HG03342 (cell line): ENCODE measurements at regions not wholly inside any gene's neighbourhood (a gene's known extent, or its start where the extent isn't known, plus 50 kb on each side); places are given as distances from the start of the nearest gene placed in this dataset.
"Not testable (repeated sequence)": the region's sequence is repeated elsewhere in the genome, so short reads cannot be mapped to it uniquely, and the experiment has no call there.

Experiments used
- ATAC-seq: cut with Tn5 transposase; IDR thresholded peaks from one replicate; pipeline ENCODE4 v1.9.1; 2021; ENCODE audit warnings: mild to moderate bottlenecking, moderate library complexity; ENCODE audit not compliant: unreplicated experiment

DNA sequence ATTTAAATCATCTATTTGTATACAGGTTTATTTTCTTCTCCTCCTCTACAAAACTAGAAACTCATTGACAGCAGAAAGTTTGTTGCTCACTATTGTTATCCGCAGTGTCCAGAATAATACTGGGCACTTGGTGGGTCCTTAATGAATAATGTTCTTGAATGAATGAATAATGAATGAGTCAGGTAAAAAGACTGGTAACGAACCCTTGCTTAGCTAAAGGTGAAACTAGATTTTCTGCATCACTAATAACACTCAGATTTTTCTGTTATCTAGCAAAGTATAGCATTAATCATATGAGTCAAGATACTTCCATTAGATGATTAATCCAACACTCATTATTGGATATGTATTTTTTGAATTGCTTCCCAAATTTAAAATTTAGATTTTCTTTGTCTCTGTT, 953.2 kb downstream of the SORCS3 start:
- ATAC-seq = no peak

DNA sequence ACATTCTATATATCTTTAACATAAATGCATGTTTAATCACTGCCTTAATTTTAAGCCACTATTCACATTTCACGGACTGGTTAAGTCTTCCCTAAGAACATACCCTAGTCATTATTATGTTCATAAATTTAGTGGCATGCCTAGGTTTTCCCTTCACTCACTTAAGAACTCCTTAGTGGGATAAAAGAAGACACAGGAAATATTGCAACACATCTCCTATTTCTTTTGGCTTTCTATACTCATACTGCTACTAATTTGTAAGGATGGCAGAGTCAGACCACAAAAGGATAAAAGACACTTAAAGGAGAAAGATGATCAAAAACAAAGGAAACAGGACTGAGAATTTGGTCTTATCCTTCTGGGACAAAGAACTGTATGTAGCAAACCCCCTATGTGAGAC, 951.4 kb downstream of the SORCS3 start:
- no peak for ATAC-seq

- ATAC-seq = no peak
These were observed 945.5 kb downstream of the SORCS3 start for GRCh38 chr10:105586451-105587098.

GRCh38 chr10:105585753-105586152, 944.7 kb downstream of the SORCS3 start:
- no peak for ATAC-seq

DNA sequence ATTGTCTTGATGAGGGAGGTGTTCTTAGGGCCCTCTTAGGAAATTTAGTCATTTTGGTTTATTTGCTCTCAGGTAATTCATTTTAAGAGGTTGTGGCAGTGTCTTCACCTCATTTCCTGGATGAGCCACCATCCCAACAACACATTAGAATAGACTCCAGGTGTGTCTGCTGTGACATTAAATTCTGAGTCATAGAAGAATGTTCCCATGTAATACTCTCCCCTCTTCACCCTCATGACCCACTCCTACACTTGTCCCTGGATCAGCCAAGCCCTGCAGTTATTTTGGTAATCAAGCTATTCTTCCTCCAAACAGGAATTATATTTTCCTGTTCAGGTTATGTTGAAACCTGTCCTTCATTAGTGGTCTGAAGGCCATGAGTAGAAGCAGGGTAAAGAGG, 944.1 kb downstream of the SORCS3 start:
- ATAC-seq = no peak

DNA sequence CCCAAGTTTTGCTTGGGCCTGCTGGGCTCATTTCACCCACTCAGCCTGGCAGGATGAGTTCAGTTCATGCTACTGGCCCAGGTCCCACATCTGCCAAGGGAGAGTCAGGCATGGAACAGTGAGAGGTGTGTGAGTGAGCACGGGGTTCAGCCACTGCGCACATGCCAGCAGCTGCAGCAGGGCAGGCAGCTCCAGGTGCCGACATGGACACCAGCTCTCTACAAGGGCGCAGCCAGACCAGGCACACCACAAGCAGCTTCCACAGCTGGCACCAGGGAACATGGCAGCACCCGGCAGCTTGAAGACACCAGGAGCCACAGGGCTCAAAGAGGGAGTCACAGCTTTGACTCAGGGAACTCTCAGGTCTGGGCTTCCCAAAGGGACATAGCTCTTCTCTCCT, 938.0 kb downstream of the SORCS3 start:
- no peak for ATAC-seq

DNA sequence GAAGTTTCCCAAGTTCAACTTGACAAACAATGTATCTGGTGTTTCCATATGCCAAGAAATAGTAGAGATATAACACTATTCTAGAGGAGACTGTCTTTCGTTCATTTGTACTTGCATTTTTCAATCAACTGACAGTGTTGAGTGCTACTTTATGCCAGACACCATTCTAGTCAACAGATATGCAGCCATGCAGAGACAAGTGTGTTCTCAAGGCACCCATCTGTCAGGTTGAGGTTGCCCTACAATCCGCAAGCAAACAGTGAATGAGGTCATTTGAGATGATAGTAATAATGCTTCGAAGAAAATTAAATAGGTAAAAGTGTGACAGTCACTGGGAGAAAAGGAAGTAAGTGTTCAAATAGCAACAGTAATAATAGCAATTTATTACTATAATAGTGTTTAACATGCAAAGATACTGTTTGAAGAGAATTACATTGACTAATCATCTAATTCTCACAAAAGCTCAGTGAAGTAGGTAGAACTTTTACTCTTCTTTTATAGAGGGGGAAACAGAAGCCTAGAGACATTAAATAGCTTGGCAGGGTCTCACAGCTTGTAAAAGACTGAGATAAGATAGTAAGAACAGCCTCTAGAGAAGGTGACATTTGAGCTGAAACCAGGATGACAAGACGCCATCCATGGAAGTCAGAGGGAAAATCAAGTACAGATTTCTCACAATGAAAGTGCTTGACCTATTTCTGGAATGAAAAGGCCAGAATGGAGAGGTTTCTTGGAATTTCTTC, 936.9 kb downstream of the SORCS3 start:
- ATAC-seq = no peak

- ATAC-seq = no peak
These were observed 918.4 kb downstream of the SORCS3 start for GRCh38 chr10:105559333-105560097.

- not testable (repeated sequence) for ATAC-seq
These were observed 909.4 kb downstream of the SORCS3 start for GRCh38 chr10:105550453-105550852.

DNA sequence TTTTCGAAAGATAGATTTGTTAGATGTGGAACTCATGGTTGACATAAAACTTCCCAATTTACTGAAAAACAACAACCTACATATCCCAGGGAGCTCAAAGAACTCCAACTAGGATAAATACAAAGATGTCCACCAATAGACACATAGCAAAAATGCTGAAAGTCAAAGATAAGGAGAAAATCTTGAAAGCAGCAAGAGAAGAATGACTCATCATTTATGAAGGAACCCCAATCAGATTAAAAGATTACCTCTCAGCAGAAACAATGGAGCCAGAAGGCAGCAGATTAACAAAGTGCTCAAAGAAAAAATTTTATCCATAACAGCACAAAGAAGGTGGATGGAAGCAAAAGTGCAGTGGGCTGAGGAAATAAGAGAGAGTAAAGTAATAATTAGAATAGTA, 908.6 kb downstream of the SORCS3 start:
- no peak for ATAC-seq

DNA sequence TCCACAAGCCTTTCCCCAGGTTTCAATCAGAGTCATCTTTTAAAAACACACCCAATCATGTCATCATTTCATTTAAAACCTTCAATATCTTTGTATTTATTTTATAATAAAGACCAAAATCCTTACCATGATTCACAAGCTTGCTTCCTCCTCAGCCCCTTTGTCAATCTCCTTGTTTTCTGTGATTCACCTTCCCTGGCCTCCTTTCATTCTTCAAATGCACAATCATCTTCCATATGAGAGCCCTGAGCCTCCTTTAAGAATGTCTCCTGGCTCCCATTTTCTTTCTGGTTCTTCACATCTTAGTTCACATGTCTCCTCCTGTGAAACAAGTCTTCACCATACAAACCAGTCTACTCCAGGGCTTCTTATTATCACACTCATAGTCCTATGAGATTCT, 904.0 kb downstream of the SORCS3 start:
- no peak for ATAC-seq

DNA sequence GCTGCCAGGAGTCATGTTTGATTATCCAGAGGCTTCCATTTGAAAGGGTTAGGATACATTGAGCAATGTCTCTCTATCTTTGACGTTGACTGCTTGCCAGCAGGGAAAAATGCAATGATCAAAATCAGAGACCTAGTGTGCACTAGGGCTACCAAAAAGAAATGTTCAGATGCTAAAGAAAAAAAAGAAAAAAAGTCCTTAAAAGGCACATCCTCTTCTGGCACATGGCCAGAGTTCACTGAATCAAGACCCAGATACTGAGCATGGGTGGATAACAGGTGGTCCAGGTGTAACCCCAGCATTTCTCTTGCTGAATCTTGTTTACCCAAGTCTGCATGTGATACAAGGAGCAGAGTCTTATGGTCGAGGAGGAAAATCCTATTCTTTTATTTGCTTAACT, 899.3 kb downstream of the SORCS3 start:
- ATAC-seq = no peak

- ATAC-seq = no peak
These were observed 897.8 kb downstream of the SORCS3 start for GRCh38 chr10:105538874-105539273.

DNA sequence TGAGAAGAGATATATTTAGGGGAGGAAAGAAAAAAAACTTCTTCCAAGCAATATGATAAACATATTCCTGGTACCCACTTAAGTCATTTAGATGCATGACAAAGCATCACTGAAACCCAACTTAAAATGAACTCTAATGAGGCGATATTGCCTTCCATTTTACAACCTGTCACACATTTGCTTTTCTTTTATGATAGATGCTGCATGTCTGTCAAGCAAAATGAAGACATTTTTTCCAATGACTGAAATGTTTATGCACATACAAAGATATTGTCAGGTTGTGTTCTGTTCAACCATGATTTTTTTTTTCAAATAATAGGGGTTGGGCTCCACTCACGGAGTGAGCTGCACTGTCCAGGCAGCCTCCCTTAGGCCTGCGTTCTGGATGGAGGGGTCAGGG, 894.4 kb downstream of the SORCS3 start:
- no peak for ATAC-seq

DNA sequence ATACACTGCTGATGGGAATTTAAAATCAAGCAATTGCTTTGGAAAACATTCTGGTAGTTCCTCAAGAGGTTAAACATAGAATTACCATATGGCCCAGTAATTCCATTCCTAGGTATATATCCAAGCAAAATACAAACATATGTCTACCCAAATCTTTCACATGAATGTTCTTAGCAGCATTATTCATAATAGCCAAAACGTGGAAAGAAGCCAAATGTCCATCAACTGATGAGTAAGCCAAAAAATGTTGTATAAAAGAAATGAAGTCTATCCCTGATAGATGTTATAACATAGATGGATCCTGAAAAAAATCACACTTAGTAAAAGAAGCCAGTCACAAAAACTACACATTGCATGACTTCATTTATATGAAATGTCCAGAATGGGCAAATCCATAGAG, 893.0 kb downstream of the SORCS3 start:
- no peak for ATAC-seq

DNA sequence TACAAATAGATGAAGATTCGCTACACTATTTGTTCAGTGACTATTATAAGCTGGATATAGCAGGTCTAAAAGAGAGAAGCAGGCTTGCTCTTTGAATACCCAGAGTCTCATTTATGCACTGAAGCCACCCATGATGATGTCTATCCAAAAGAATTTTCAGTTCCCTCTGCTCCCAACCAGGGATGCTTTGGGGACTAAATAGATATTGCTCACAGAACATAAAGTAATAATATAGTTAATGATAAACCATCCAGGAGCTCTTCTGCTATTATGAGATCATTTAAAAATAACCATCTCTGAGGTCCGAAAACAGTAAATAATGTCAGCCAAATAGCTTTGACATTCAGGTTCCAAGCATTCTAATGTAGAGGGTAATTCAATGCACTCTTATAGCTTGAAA, 875.4 kb downstream of the SORCS3 start:
- ATAC-seq = no peak

GRCh38 chr10:105514106-105514505, 873.0 kb downstream of the SORCS3 start:
- no peak for ATAC-seq

GRCh38 chr10:105509517-105509916, 868.4 kb downstream of the SORCS3 start:
- no peak for ATAC-seq

DNA sequence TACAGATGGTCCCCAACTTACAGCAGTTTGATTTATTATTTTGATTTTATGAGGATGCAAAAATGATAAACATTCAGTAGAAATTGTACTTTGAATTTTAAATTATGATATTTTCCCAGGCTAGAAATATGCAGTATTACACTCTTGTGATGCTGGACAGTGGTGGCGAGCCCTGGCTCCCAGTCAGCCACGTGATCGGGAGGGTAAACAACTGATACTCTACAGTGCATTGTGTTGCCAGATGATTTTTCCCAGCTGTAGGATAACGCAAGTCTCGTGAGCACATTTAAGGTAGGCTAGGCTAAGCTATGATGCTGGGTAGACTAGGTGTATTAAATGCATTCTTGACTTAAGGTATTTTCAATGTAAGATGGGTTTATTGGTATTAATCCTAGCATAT, 865.2 kb downstream of the SORCS3 start:
- no peak for ATAC-seq

DNA sequence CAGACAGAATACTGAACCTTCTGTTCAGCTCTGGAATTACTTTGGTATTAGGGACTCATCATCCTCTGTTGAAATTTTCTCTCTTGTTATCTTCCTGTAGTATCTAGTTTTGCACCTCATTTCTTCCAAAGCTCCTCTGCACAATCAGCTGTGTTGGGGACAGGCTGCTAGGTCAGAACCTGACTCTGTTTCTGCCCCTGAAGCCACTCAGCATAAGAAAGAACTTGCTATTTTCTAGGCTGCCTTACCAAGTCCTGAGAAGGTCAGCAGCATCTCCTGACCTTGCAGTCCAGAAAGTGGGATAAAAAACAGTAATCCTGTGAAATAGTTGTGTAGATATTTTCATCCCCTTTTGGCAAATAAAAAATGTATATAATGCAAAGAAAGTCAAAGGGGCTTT, 862.6 kb downstream of the SORCS3 start:
- ATAC-seq = no peak

- no peak for ATAC-seq
These were observed 861.0 kb downstream of the SORCS3 start for GRCh38 chr10:105502058-105502457.

GRCh38 chr10:105494944-105495343, 853.9 kb downstream of the SORCS3 start:
- no peak for ATAC-seq
